Lung (tissue), 11 donors: ENCODE measurements at regions not wholly inside any gene's neighbourhood (a gene's known extent, or its start where the extent isn't known, plus 50 kb on each side); places are given as distances from the start of the nearest gene placed in this dataset.

Experiments
- ATAC-seq: fragments of 200-7000 bp; cut with Tn5 transposase; one replicate; pipeline ENCODE4 v1.9.1; 2020; ENCODE audit warnings: moderate number of reproducible peaks; ENCODE audit not compliant: insufficient read depth, low FRiP score
- DNase-seq, 3 donors: peaks; one replicate each; pipeline ENCODE4 v3.0.0-alpha.2; 2013 to 2017
- H3K27ac ChIP-seq, 2 donors: one replicate each; pipeline ENCODE4 v1.5.1; 2013; ENCODE audit warnings: mild to moderate bottlenecking in 2 of 2, moderate library complexity in 2 of 2, control low read depth in 1 of 2, inconsistent platforms in 1 of 2, low read depth in 1 of 2, low read length in 1 of 2
- H3K27me3 ChIP-seq, 3 donors: one replicate each; pipeline ENCODE4 v1.5.1; 2013; ENCODE audit warnings: low read length in 2 of 3; ENCODE audit not compliant: control insufficient read depth in 3 of 3, insufficient read depth in 3 of 3
- H3K36me3 ChIP-seq, 4 donors: one replicate each; pipeline ENCODE4 v1.5.1; 2013; ENCODE audit warnings: low read length in 4 of 4, mild to moderate bottlenecking in 1 of 4, moderate library complexity in 1 of 4; ENCODE audit not compliant: control insufficient read depth in 4 of 4, insufficient read depth in 4 of 4
- H3K4me1 ChIP-seq, 5 donors: one replicate each; pipeline ENCODE4 v1.5.1; 2013; ENCODE audit warnings: low read length in 5 of 5, mild to moderate bottlenecking in 2 of 5, moderate library complexity in 1 of 5; ENCODE audit not compliant: control insufficient read depth in 5 of 5, insufficient read depth in 5 of 5
- H3K4me3 ChIP-seq: one replicate; pipeline ENCODE4 v1.5.1; 2013; ENCODE audit warnings: mild to moderate bottlenecking, control low read depth, moderate library complexity
- H3K9ac ChIP-seq, 2 donors: one replicate each; pipeline ENCODE4 v1.5.1; 2013; ENCODE audit warnings: low read length in 2 of 2, control low read depth in 1 of 2; ENCODE audit not compliant: insufficient read depth in 1 of 2
- H3K9me3 ChIP-seq, 4 donors: one replicate each; pipeline ENCODE4 v1.5.1; 2013; ENCODE audit warnings: low read length in 3 of 4, mild to moderate bottlenecking in 1 of 4, moderate library complexity in 1 of 4; ENCODE audit not compliant: control insufficient read depth in 4 of 4, insufficient read depth in 3 of 4
- WGBS, 2 donors: extraction: QIAGEN DNeasy Blood & Tissue Kit; methylation state at CpG; one replicate each; pipeline ENCODE4 v1.1.7; 2013; 5-methylcytosine and 5-hydroxymethylcytosine counted together
- TF ChIP-seq, protein P1 (sequence below): IDR thresholded peaks from 2 replicates; pipeline ENCODE4 v1.5.1; 2012; ENCODE audit warnings: mild to moderate bottlenecking; ENCODE audit errors: control extremely low read depth, extremely low read depth
- donor health status: control.
- donor health status: control.
- donor health status: Bipolar disorder and iron deficiency.
- donor health status: healthy.
- donor health status: DM: yes; HTN: yes; CAD: no.

DNA sequence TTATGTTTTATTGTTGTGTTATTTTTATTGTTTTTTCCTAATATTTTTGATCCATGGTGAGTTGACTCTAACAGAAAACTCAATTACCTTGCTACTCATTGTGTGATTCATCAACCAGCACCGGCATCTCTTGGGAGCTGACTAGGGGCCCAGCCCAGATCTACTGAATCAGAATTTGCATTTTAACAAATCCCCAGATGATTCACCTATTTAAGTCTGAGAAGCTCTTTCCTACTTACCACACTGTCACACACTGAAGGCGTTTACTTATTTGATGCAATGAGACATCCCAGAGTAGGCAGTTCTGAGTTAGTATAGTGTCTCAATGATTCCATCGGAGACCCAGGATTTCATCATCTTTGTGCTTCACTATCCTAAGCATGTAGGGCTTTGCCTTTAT lies 416.6 kb downstream of the RWDD3 start:
- H3K36me3 ChIP-seq = no peaks in the 10 kb centered on the region
- H3K27ac ChIP-seq = no peak overlapping the region
- DNase-seq (no peak), ATAC-seq (no peak)
- no peaks in the 10 kb centered on the region for H3K4me1 ChIP-seq
- no peaks in the 10 kb centered on the region for H3K27me3 ChIP-seq
- 95% methylated on average over 3 of the region's 3 CpGs for WGBS, 2 donors
- H3K9me3 ChIP-seq = peaks cover 0 to 9% (median 0%) of the 10 kb centered on the region in 4 donors
- H3K9ac ChIP-seq = no peak overlapping the region
- no peak overlapping the region for H3K4me3 ChIP-seq
- TF ChIP-seq, protein P1, sequence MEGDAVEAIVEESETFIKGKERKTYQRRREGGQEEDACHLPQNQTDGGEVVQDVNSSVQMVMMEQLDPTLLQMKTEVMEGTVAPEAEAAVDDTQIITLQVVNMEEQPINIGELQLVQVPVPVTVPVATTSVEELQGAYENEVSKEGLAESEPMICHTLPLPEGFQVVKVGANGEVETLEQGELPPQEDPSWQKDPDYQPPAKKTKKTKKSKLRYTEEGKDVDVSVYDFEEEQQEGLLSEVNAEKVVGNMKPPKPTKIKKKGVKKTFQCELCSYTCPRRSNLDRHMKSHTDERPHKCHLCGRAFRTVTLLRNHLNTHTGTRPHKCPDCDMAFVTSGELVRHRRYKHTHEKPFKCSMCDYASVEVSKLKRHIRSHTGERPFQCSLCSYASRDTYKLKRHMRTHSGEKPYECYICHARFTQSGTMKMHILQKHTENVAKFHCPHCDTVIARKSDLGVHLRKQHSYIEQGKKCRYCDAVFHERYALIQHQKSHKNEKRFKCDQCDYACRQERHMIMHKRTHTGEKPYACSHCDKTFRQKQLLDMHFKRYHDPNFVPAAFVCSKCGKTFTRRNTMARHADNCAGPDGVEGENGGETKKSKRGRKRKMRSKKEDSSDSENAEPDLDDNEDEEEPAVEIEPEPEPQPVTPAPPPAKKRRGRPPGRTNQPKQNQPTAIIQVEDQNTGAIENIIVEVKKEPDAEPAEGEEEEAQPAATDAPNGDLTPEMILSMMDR = no peak

DNA sequence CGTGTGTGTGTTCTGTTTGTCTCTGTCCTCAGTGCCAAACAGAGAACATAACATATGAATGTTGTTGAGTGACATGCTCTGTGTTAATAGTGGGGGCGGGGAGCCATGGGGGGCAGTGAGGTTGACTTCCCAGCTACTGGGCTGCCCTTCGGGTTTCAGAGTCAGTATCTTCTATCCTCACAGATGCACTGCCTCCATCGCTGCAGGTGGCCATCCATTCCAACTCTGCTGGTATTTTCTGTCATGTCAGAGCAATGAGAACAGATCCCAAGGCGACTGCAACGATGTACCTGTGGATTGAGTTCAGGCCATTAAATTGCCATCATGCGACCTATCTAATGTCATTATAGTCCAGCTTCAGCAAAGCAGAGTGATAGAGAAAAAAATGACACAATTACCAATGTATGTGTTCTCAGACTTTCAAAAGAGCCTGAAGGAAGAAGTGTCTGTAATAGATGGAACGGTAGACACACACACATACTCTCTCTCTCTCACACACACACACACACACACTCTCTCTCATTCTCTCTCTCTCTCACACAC lies 418.5 kb downstream of the RWDD3 start:
- Histone ChIP-seq H3K9me3 (peaks cover 0 to 2% (median 0%) of the 10 kb centered on the region in 4 donors), H3K4me3 (no peak overlapping the region), H3K4me1 (no peaks in the 10 kb centered on the region), H3K36me3 (no peaks in the 10 kb centered on the region), H3K27me3 (no peaks in the 10 kb centered on the region), H3K27ac (no peak overlapping the region), H3K9ac (no peak overlapping the region)
- DNase-seq (no peak), ATAC-seq (no peak)
- WGBS, 2 donors = 76 to 84% methylated on average over 8 of the region's 8 CpGs
- TF ChIP-seq, protein P1 = no peak

DNA sequence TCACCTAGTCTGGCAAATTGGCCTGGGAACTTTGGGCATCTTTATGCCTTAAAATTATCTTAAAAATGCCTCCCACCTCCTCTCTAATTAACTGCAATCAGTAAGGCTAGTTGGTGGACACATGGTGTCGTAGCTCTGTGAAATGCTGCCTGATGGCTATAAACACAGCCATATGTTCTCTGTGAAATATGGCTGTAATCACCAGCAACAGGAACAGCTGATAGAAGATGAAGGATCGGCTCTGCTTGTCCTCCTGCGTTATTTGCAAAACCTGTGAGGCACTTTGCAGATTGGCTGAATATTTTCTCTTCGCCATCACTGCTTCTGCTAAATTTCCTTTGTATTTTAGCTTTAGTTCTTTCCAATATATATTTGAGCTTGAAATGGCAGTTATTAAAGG lies 419.6 kb downstream of the RWDD3 start:
- no peak for DNase-seq
- no peak overlapping the region for H3K9ac ChIP-seq
- ATAC-seq = no peak
- TF ChIP-seq, protein P1 = no peak
- H3K4me1 ChIP-seq = no peaks in the 10 kb centered on the region
- no peaks in the 10 kb centered on the region for H3K9me3 ChIP-seq
- no peak overlapping the region for H3K27ac ChIP-seq
- no peaks in the 10 kb centered on the region for H3K27me3 ChIP-seq
- H3K4me3 ChIP-seq = no peak overlapping the region
- no peaks in the 10 kb centered on the region for H3K36me3 ChIP-seq
- WGBS, 2 donors = 64 to 71% methylated on average over 4 of the region's 4 CpGs
